ENCODE measurements at regions not wholly inside any gene's neighbourhood (a gene's known extent, or its start where the extent isn't known, plus 50 kb on each side); places are given as distances from the start of the nearest gene placed in this dataset.

GRCh38 chr18:76584414-76585310 is 89.6 kb upstream of the ZNF516 start:
- H3K4me1 ChIP-seq (ENCODE audit: insufficient read depth, low read length, poor library complexity, severe bottlenecking): no peaks in the 10 kb centered on the region
- no peak for DNase-seq (ENCODE audit: low spot score)
- H3K9me2 ChIP-seq (ENCODE audit: insufficient read depth, low read length): no peaks in the 10 kb centered on the region
- H2AFZ ChIP-seq (ENCODE audit: low read length): no peak overlapping the region
- H3K27ac ChIP-seq (ENCODE audit: low read depth, low read length, poor library complexity, severe bottlenecking): no peak overlapping the region
- intact Hi-C loops (cut with micrococcal nuclease; ENCODE audit: unreplicated experiment): no loop called here
- no peaks in the 10 kb centered on the region for H3K9me3 ChIP-seq (ENCODE audit: low read length)
- no peaks in the 10 kb centered on the region for H3K36me3 ChIP-seq (ENCODE audit: insufficient read depth, low read length)
- CTCF ChIA-PET (ENCODE audit: unreplicated experiment): no interaction called here
- BruUV-seq (replicated peaks): no TSS peak
- no peaks in the 10 kb centered on the region for H3K79me2 ChIP-seq (ENCODE audit: insufficient read depth, low read depth, low read length)
- H3K4me3 ChIP-seq (ENCODE audit: low read depth, low read length, poor library complexity, severe bottlenecking): no peak overlapping the region
- H4K20me1 ChIP-seq (ENCODE audit: insufficient read depth, low read length): no peaks in the 10 kb centered on the region
- POLR2A ChIA-PET: interaction anchor here (0.6 kb wide), 1 partner anchor 889 kb away, joined by 3 read pairs; no protein-coding TSS in a partner anchor
- TF ChIP-seq EZH2phosphoT487 (IDR thresholded peaks at IDR 0.05; ENCODE audit: borderline replicate concordance, low read depth, low read length) (no peak), CTCF (conservative IDR thresholded peaks at IDR 0.05; ENCODE audit: low read length) (no peak)
- no peak overlapping the region for H3K4me2 ChIP-seq (ENCODE audit: low read length)

- BruUV-seq (replicated peaks): no TSS peak
- H3K36me3 ChIP-seq (ENCODE audit: insufficient read depth, low read length): no peaks in the 10 kb centered on the region
- ChIA-PET POLR2A (no interaction called here), CTCF (ENCODE audit: unreplicated experiment) (no interaction called here)
- no peaks in the 10 kb centered on the region for H3K9me3 ChIP-seq (ENCODE audit: low read length)
- H3K4me1 ChIP-seq (ENCODE audit: insufficient read depth, low read length, poor library complexity, severe bottlenecking): no peaks in the 10 kb centered on the region
- H3K9me2 ChIP-seq (ENCODE audit: insufficient read depth, low read length): no peaks in the 10 kb centered on the region
- no peaks in the 10 kb centered on the region for H4K20me1 ChIP-seq (ENCODE audit: insufficient read depth, low read length)
- no peak for DNase-seq (ENCODE audit: low spot score)
- no peaks in the 10 kb centered on the region for H3K79me2 ChIP-seq (ENCODE audit: insufficient read depth, low read depth, low read length)
- no peak overlapping the region for H3K27ac ChIP-seq (ENCODE audit: low read depth, low read length, poor library complexity, severe bottlenecking)
- no peak overlapping the region for H3K4me3 ChIP-seq (ENCODE audit: low read depth, low read length, poor library complexity, severe bottlenecking)
- TF ChIP-seq EZH2phosphoT487 (IDR thresholded peaks at IDR 0.05; ENCODE audit: borderline replicate concordance, low read depth, low read length): no peak
- no peak for TF ChIP-seq CTCF (conservative IDR thresholded peaks at IDR 0.05; ENCODE audit: low read length)
- no peak overlapping the region for H3K4me2 ChIP-seq (ENCODE audit: low read length)
- intact Hi-C loops (cut with micrococcal nuclease; ENCODE audit: unreplicated experiment): no loop called here
- no peak overlapping the region for H2AFZ ChIP-seq (ENCODE audit: low read length)
Observed at GRCh38 chr18:76581261-76581660, 86.2 kb upstream of the ZNF516 start.

GRCh38 chr18:76580288-76580962 is 85.4 kb upstream of the ZNF516 start:
- Histone ChIP-seq H3K9me2 (ENCODE audit: insufficient read depth, low read length) (no peaks in the 10 kb centered on the region), H3K9me3 (ENCODE audit: low read length) (no peaks in the 10 kb centered on the region), H2AFZ (ENCODE audit: low read length) (no peak overlapping the region), H3K4me2 (ENCODE audit: low read length) (no peak overlapping the region), H3K4me1 (ENCODE audit: insufficient read depth, low read length, poor library complexity, severe bottlenecking) (no peaks in the 10 kb centered on the region), H3K27ac (ENCODE audit: low read depth, low read length, poor library complexity, severe bottlenecking) (no peak overlapping the region), H3K79me2 (ENCODE audit: insufficient read depth, low read depth, low read length) (no peaks in the 10 kb centered on the region), H4K20me1 (ENCODE audit: insufficient read depth, low read length) (no peaks in the 10 kb centered on the region), H3K36me3 (ENCODE audit: insufficient read depth, low read length) (no peaks in the 10 kb centered on the region), H3K4me3 (ENCODE audit: low read depth, low read length, poor library complexity, severe bottlenecking) (no peak overlapping the region)
- no TSS peak for BruUV-seq (replicated peaks)
- intact Hi-C loops (cut with micrococcal nuclease; ENCODE audit: unreplicated experiment): no loop called here
- no peak for DNase-seq (ENCODE audit: low spot score)
- ChIA-PET CTCF (ENCODE audit: unreplicated experiment) (no interaction called here), POLR2A (no interaction called here)
- no peak for TF ChIP-seq EZH2phosphoT487 (IDR thresholded peaks at IDR 0.05; ENCODE audit: borderline replicate concordance, low read depth, low read length)
- no peak for TF ChIP-seq CTCF (conservative IDR thresholded peaks at IDR 0.05; ENCODE audit: low read length)

All from OCI-LY7 (cell line).